ENCODE measurements at regions not wholly inside any gene's neighbourhood (a gene's known extent, or its start where the extent isn't known, plus 50 kb on each side); places are given as distances from the start of the nearest gene placed in this dataset.

DNA sequence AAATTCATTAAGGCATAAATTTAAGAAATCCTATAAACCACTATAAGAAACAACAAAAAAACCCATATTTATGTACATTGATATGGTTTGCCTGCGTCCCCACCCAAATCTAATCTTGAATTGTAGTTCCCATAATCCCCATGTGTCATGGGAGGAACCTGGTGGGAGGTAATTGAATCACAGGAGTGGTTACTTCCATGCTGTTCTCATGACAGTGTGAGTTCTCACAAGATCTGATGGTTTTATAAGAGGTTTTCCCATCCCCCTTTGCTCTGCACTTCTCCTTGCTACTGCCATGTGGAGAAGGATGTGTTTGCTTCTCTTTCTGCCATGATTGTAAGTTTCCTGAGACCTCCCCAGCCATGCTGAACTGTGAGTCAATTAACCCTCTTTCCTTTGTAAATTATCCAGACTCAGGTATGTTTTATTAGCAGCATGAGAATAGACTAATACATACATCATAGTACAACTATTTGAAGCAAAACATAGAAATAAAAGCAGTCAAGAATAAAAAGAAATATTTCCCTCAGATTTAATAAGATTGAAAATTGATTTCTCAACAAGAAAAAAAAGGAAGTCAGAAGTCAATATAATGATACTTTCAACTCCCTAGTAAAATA is 209.0 kb upstream of the GPC6 start (continued):
- no peak for TF ChIP-seq HMGXB3 (CRISPR knock-in tag; IDR thresholded peaks at IDR 0.05; ENCODE audit: borderline replicate concordance)
- no peak for TF ChIP-seq WIZ (CRISPR knock-in tag; IDR thresholded peaks at IDR 0.05)
- TF ChIP-seq ZNF761 (CRISPR knock-in tag; conservative IDR thresholded peaks at IDR 0.05) = no peak
- no peak for TF ChIP-seq ZNF564 (CRISPR knock-in tag; IDR thresholded peaks at IDR 0.05)
- TF ChIP-seq SNAPC4 (CRISPR knock-in tag; IDR thresholded peaks at IDR 0.05) = no peak
- no peak for TF ChIP-seq XBP1 (CRISPR knock-in tag; IDR thresholded peaks at IDR 0.05)
- TF ChIP-seq, protein P1, sequence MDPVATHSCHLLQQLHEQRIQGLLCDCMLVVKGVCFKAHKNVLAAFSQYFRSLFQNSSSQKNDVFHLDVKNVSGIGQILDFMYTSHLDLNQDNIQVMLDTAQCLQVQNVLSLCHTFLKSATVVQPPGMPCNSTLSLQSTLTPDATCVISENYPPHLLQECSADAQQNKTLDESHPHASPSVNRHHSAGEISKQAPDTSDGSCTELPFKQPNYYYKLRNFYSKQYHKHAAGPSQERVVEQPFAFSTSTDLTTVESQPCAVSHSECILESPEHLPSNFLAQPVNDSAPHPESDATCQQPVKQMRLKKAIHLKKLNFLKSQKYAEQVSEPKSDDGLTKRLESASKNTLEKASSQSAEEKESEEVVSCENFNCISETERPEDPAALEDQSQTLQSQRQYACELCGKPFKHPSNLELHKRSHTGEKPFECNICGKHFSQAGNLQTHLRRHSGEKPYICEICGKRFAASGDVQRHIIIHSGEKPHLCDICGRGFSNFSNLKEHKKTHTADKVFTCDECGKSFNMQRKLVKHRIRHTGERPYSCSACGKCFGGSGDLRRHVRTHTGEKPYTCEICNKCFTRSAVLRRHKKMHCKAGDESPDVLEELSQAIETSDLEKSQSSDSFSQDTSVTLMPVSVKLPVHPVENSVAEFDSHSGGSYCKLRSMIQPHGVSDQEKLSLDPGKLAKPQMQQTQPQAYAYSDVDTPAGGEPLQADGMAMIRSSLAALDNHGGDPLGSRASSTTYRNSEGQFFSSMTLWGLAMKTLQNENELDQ (CRISPR knock-in tag; IDR thresholded peaks at IDR 0.05; ENCODE audit: borderline replicate concordance) = no peak

Data from HepG2 (cell line).